ENCODE measurements at regions not wholly inside any gene's neighbourhood (a gene's known extent, or its start where the extent isn't known, plus 50 kb on each side); places are given as distances from the start of the nearest gene placed in this dataset.
"Not testable (repeated sequence)": the region's sequence is repeated elsewhere in the genome, so short reads cannot be mapped to it uniquely, and the experiment has no call there.

GRCh38 chr11:134976551-134976950 is 564.5 kb upstream of the B3GAT1 start:
- DNase-seq, result no peak

GRCh38 chr11:134975866-134976376 is 563.9 kb upstream of the B3GAT1 start:
- no peak for DNase-seq

GRCh38 chr11:134973801-134974200 is 561.8 kb upstream of the B3GAT1 start:
- no peak for DNase-seq

GRCh38 chr11:134971381-134971780 is 559.3 kb upstream of the B3GAT1 start:
- no peak for DNase-seq

- DNase-seq, result no peak
Observed at GRCh38 chr11:134967746-134968145, 555.7 kb upstream of the B3GAT1 start.

- DNase-seq, result not testable (repeated sequence)
Observed at GRCh38 chr11:134961386-134961785, 549.3 kb upstream of the B3GAT1 start.

- DNase-seq, result no peak
Observed at GRCh38 chr11:134958870-134959269, 546.8 kb upstream of the B3GAT1 start.

- DNase-seq, result no peak
Observed at GRCh38 chr11:134958336-134958640, 546.2 kb upstream of the B3GAT1 start.

GRCh38 chr11:134957540-134958335 is 545.7 kb upstream of the B3GAT1 start:
- no peak for DNase-seq

GRCh38 chr11:134956450-134957210 is 544.6 kb upstream of the B3GAT1 start:
- no peak for DNase-seq

- not testable (repeated sequence) for DNase-seq
Observed at GRCh38 chr11:134955970-134956369, 543.9 kb upstream of the B3GAT1 start.

GRCh38 chr11:134955281-134955680 is 543.2 kb upstream of the B3GAT1 start:
- no peak for DNase-seq

GRCh38 chr11:134954456-134954855 is 542.4 kb upstream of the B3GAT1 start:
- DNase-seq, result not testable (repeated sequence)

GRCh38 chr11:134953417-134953970 is 541.5 kb upstream of the B3GAT1 start:
- not testable (repeated sequence) for DNase-seq

GRCh38 chr11:134951305-134951700 is 539.3 kb upstream of the B3GAT1 start:
- DNase-seq, result no peak

GRCh38 chr11:134950692-134951304 is 538.8 kb upstream of the B3GAT1 start:
- no peak for DNase-seq

GRCh38 chr11:134949121-134950090 is 537.4 kb upstream of the B3GAT1 start:
- no peak for DNase-seq

GRCh38 chr11:134947556-134947955 is 535.5 kb upstream of the B3GAT1 start:
- DNase-seq, result no peak

- DNase-seq, result no peak
Observed at GRCh38 chr11:134945993-134946392, 534.0 kb upstream of the B3GAT1 start.

- DNase-seq, result no peak
Observed at GRCh38 chr11:134944986-134945385, 532.9 kb upstream of the B3GAT1 start.

- DNase-seq, result no peak
Observed at GRCh38 chr11:134944131-134944530, 532.1 kb upstream of the B3GAT1 start.

GRCh38 chr11:134943544-134943943 is 531.5 kb upstream of the B3GAT1 start:
- no peak for DNase-seq

Data from NCI-H446 treated with DMSO at 0.1 percent for 48 hours (cell line).